ENCODE measurements at regions not wholly inside any gene's neighbourhood (a gene's known extent, or its start where the extent isn't known, plus 50 kb on each side); places are given as distances from the start of the nearest gene placed in this dataset.
A peak's percentile ranks its signal among the peaks of the same experiment; 100 is the strongest.

GRCh38 chr7:33716581-33717477 is 188.5 kb upstream of the BMPER start (continued):
- no peak for TF ChIP-seq ZBTB11 (CRISPR knock-in tag; IDR thresholded peaks at IDR 0.05)
- TF ChIP-seq, protein P1, sequence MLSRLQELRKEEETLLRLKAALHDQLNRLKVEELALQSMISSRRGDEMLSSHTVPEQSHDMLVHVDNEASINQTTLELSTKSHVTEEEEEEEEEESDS (CRISPR knock-in tag; IDR thresholded peaks at IDR 0.05) = no peak
- no peak for TF ChIP-seq ZBTB5 (IDR thresholded peaks at IDR 0.05)
- TF ChIP-seq CTCF (IDR thresholded peaks at IDR 0.05 in 2 of 3, conservative IDR thresholded peaks at IDR 0.05 in 1 of 3; ENCODE audit: insufficient read depth in 2 of 3, low read depth in 1 of 3, low read length in 3 of 3) = peak; percentile 21 to 63 (median 55); a peak in 5 of 6 replicates
- TF ChIP-seq GATA2 (CRISPR knock-in tag; IDR thresholded peaks at IDR 0.05) = no peak
- no peak for TF ChIP-seq SAP30 (IDR thresholded peaks at IDR 0.05; ENCODE audit: borderline replicate concordance, insufficient read depth, low read depth, low read length, poor library complexity, severe bottlenecking)
- no peak for TF ChIP-seq MCM7 (IDR thresholded peaks at IDR 0.05)
- TF ChIP-seq CTBP1 (IDR thresholded peaks at IDR 0.05; ENCODE audit: borderline replicate concordance) = 0 out of 2 replicates have a peak, but pooled peaks have one; percentile 36
- TF ChIP-seq MED1 (CRISPR knock-in tag; IDR thresholded peaks at IDR 0.05; ENCODE audit: borderline replicate concordance) = no peak
- no peak for TF ChIP-seq NFE2L1 (tag; IDR thresholded peaks at IDR 0.05; ENCODE audit: borderline replicate concordance, low read depth)
- no peak for TF ChIP-seq ELF2 (CRISPR knock-in tag; IDR thresholded peaks at IDR 0.05)
- TF ChIP-seq KDM1A (IDR thresholded peaks at IDR 0.05) = 0 out of 4 replicates have a peak, but pooled peaks of 1 of the 2 experiments have one; percentile 10
- no peak for TF ChIP-seq DMBX1 (CRISPR knock-in tag; IDR thresholded peaks at IDR 0.05; ENCODE audit: borderline replicate concordance)
- TF ChIP-seq NR2F6 (CRISPR knock-in tag; IDR thresholded peaks at IDR 0.05) = no peak
- TF ChIP-seq ZBTB17 (CRISPR knock-in tag; IDR thresholded peaks at IDR 0.05) = no peak
- no peak for TF ChIP-seq MAFG (tag; conservative IDR thresholded peaks at IDR 0.05)
- no peak for TF ChIP-seq ETS1 (conservative IDR thresholded peaks at IDR 0.05; ENCODE audit: control insufficient read depth, low read depth, low read length)
- no peak for TF ChIP-seq NR3C1 (CRISPR knock-in tag; IDR thresholded peaks at IDR 0.05)
